Stimulated activated CD8-positive, alpha-beta memory T cell treated with anti-CD3 and anti-CD28 coated beads, Interleukin-2, amount 100 ng/mL, for 1 hour (primary cell): ENCODE measurements at regions not wholly inside any gene's neighbourhood (a gene's known extent, or its start where the extent isn't known, plus 50 kb on each side); places are given as distances from the start of the nearest gene placed in this dataset.

ENCODE experiments used
- DNase-seq, 2 donors: peaks; one replicate each; pipeline ENCODE4 v3.0.0-alpha.2; 2020; ENCODE audit warnings: low read depth in 2 of 2

GRCh38 chr1:38464071-38464661 is 395.4 kb downstream of the RRAGC start:
- no peak for DNase-seq

DNA sequence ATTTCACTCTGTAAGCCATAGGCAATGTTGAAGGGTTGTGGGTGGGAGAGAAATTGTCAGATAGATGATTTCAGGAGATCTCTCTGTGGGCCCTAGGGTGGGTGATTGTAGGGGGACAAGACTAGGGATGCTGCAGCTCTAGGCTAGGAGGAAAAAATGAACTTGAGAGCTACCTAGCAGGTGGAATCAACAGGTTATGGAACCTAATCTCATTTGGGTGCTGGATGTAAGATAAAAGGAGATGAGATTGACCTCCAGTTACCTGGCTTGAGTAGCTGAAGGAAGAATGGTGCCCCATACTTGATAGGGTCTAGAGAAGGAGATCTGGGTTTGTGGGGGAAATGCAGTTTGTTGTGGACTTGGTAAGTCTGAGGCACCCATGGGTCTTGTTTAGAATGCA is 396.5 kb downstream of the RRAGC start:
- DNase-seq, result no peak

- DNase-seq, result no peak
Measured at GRCh38 chr1:38456531-38456876, 403.1 kb downstream of the RRAGC start.

- no peak for DNase-seq
Measured at GRCh38 chr1:38455829-38456530, 403.6 kb downstream of the RRAGC start.

GRCh38 chr1:38454749-38455441 is 404.7 kb downstream of the RRAGC start:
- no peak for DNase-seq

- DNase-seq, result no peak
Measured at GRCh38 chr1:38454236-38454635, 405.3 kb downstream of the RRAGC start.

DNA sequence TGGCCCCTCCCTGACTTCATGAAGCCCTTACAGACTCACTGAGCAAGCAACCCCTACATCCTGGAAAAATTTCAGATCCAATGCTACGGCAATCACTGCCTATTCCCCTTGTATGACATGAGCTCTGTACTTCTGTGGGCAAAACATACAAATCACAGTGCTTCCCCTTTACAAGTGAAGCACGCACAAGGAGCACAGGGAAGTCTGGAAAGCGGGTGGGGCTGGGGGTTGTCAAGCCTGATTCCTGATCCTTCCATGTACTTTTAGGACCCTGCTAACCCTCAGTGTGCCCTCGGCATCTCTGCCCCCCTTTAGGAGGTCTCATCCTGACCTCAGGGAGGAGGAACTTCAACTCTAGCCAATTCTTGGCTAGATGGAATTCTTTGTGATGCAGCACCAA is 405.7 kb upstream of the POU3F1 start:
- no peak for DNase-seq

DNA sequence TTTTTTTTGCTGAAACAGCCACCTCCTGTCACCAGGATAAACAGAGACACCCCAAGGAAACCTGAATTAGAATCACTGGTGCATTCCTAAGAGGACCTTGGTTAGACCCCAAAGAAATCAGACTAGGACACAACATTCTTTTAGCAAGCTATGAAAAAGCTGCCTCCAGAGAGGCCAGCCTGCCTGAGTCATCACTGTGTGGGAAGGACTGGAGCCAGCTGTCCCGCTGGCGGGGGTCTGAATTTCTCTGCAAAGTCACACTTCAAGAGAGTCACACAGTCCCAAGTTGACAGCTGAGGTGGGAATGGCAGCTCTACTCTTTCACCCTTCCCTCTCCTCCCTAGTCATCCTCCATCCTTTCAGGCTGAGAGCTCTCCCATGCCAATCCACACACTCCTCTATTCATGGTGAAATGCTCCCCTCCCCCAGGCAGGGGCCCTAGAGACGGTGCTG is 405.0 kb upstream of the POU3F1 start:
- DNase-seq, result no peak

DNA sequence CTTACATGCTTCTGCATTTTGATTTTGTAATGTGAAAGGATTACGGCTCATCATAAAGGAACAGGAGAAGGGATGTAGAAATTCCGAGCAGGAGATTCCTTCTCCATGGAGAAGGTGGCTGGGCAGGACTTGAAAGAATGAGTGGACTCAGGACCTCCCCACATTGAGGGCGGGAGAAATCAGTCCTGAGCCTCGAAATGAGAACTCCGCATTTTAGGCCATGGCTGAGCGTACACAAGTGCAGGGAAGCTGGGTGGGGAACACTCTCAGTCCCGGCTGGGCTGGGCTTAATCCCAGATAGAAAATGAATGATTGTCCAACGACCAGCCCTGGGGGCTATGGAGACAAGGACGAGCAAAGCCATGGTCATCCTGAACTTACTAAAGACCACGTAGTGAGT is 402.3 kb upstream of the POU3F1 start:
- no peak for DNase-seq

DNA sequence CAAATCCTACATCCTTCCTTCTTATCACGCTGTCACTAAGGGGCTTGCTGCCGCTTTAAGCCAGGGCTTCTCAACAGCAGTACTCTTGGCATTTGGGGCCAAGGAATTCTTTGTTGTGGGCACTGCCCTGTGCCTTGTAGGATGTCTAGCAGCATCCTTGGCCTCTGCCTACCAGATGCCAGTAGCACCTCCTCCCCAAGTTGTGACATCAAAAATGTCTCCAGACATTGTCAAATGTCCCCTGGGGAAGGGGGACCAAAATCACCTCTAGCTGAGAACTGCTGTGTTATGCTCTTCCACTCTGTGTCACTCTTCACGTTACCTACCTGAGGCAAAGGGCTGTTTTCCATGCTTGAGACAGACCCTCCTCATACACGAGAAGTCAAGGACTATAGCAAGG is 400.3 kb upstream of the POU3F1 start:
- no peak for DNase-seq

DNA sequence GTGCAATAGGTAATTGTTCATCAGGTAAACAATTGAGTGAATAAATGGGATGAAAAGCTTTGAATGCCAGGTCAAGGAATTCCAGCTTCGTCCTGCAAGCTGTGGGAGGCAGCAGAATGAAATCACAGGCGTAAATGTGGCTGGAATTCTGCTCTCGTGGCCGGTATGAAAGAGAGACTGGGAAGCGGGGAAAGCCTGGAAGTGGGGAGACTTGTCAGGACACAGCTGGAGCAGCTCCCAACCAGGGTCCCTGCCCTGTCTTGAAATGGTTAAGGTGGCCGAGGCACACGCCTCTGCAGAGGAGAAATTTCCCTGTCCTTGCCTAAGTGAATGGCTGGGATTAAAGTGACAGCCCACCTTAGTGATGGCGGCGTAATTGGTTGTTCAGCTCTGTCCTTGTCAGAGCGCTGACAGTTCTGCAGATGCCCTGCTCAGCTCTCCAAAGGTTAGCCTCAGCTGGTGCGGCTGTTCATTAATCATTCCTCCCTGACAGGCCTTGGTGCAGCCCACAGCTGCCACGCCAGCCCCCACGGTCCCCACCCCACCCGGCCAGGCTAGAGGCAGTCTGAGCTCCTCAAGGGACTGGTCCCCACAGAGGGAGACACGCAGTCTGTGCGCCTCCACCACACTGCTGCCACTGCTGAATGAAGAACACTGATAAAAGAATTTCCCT is 398.3 kb upstream of the POU3F1 start:
- DNase-seq, result no peak

DNA sequence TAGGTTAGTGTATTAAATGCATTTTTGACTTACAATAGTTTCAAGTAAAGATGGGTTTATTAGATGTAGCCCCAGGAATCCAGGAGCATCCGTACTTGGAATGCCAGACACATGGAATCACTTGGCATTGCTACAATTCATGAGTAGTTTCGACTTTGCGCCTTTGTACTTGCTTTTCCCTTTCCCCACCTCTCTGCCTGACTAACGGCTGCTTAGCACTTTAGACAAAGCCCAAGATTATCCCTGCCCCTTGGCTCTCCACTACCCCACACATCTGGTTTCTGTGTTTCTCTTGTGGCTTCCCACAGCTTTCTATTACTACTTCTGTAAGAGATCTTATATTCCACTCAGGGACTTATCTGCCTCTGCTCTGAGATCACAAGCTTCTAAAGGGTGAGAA is 397.7 kb upstream of the POU3F1 start:
- no peak for DNase-seq

DNA sequence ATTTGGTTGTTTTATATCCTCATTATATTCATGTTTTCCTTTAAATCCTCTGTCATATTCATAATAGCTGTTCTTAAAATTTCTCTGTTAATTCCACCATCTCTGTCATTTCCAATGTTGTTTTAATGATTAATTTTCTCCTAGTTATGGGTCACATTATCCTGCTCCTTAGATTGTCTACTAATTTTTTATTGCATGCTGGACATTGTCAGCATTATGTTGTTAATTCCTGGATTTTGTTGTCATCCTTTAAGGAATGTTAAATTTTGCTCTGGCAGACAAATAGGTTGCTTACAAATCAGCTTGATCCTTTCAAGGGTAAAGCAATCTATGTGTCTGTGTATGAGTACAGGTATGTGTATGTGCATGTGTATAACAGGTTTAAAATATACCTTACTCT is 393.8 kb upstream of the POU3F1 start:
- DNase-seq, result no peak

DNA sequence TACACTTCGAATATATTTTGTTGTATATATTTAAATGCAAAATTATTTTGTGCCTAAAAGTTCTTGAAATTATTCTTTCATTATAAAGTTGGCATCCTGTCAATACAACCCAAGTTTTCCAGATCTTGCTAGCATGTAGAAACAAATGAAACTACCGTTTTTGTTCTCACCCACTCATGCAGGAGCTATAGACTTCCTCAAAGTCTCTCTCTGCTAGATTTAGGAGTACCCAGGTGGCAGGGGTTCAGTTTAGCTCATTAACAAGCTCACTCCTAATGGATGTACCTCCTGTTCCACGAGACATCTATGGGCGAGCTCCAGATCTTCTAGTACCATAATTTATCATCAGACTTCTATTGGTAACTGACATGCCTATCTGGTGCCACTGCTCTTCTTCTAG is 390.2 kb upstream of the POU3F1 start:
- no peak for DNase-seq

GRCh38 chr1:38436006-38436405 is 389.4 kb upstream of the POU3F1 start:
- DNase-seq, result no peak

DNA sequence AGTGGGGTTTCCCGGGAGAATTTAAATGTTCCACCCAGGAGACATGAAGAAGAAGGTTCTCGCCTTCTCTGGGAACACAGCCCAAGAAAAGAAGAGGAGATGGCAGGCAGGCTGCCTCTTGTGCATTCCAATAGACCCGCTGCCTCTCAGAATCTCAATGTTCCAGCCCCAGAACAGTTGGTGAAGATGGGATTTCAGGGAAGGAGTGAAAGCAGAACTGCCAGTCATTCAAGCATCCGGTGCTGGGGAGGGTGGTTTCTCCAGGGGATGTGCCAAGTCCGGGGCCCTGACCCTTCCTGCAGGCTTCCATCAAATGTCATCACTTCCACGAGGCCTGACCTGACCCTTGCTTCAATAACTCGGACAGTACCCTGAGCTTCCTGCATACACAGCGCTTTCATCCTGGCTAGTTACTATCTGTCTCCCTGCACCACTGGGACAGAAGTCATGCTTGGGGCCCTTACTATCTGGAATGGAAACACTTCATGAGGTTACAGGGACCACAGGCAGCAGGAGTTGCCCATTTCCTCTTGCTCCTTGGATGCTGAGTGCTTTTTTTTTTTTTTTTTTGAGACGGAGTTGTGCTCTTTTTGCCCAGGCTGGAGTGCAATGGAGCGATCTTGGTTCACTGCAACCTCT is 386.6 kb upstream of the POU3F1 start:
- DNase-seq, result no peak

DNA sequence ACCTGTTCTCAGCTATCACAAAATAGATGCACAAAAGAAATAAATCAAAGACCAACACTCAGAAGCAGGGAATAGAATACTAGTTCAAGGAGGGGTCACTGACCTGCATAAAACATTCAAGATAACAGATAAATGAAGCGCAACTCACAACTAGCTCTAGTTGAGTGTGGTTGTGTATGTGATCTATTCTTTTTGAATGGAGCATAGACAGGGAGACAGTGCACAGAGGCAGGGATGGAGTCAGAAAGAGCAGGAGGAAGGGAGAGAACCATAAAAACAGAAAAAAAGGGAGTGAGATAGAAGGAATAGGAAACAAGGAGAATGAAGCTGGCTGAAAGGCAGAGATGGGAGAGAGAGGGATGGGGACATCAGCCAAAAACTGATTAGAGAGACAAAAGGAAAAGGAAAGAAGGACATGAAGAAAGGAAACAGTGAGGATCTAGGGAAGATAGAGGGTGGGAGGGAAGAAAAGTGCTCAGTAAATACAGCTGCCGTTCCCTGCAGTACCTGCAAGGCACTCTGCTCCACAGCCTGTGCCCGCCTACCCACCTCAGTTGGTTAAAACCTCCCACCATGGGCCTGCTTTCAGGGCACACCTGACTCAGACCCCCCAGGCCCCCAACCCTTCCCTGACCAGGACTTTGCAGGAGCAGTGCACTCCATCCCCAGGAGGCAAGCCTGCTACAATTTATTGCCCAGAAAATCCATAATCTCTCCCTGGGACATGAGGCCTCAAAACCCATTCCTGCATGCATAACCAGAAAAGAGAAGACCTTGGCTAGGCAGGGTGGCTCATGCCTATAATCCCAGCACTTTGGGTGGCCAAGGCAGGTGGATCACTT is 385.2 kb upstream of the POU3F1 start:
- no peak for DNase-seq

GRCh38 chr1:38430949-38431348 is 384.4 kb upstream of the POU3F1 start:
- no peak for DNase-seq

- no peak for DNase-seq
Measured at GRCh38 chr1:38424677-38425076, 378.1 kb upstream of the POU3F1 start.

DNA sequence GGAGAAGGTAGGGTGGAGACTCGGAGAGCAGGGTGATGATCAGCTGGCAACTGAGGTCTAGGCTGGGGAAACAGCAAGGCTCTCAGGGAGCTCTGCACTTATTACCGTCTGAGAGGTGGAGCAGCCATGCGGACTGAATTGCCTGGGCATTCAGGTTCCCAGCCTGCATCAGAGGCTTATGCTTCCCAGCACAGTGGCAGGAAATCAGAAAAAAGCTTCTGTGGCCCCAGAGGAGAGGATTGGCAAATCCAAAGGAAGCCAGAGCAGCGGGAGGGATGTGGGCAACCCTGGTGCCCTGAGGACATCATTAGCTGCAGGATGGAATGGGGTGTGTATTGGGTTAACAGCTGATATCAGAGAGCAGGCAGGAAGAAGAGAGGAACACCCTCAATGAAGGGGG is 374.1 kb upstream of the POU3F1 start:
- DNase-seq, result no peak
